HG03159 (cell line): ENCODE measurements at regions not wholly inside any gene's neighbourhood (a gene's known extent, or its start where the extent isn't known, plus 50 kb on each side); places are given as distances from the start of the nearest gene placed in this dataset.

Source experiments
- ATAC-seq: cut with Tn5 transposase; IDR thresholded peaks from one replicate; pipeline ENCODE4 v1.9.1; 2021; ENCODE audit warnings: mild to moderate bottlenecking, moderate library complexity; ENCODE audit not compliant: unreplicated experiment

- ATAC-seq: no peak
These were observed 143.4 kb upstream of the CDH6 start for GRCh38 chr5:31049936-31050704.

GRCh38 chr5:31049461-31049860 is 144.0 kb upstream of the CDH6 start:
- no peak for ATAC-seq

GRCh38 chr5:31048282-31049270 is 144.9 kb upstream of the CDH6 start:
- no peak for ATAC-seq

GRCh38 chr5:31047621-31048020 is 145.9 kb upstream of the CDH6 start:
- no peak for ATAC-seq

- no peak for ATAC-seq
These were observed 146.5 kb upstream of the CDH6 start for GRCh38 chr5:31047007-31047406.

GRCh38 chr5:31036411-31036810 is 157.1 kb upstream of the CDH6 start:
- no peak for ATAC-seq

- no peak for ATAC-seq
These were observed 160.2 kb upstream of the CDH6 start for GRCh38 chr5:31033295-31033694.

GRCh38 chr5:31029925-31030324 is 163.6 kb upstream of the CDH6 start:
- ATAC-seq: no peak

GRCh38 chr5:31027721-31028120 is 165.8 kb upstream of the CDH6 start:
- ATAC-seq: no peak

- no peak for ATAC-seq
These were observed 170.4 kb upstream of the CDH6 start for GRCh38 chr5:31023105-31023504.

GRCh38 chr5:31021181-31021624 is 172.3 kb upstream of the CDH6 start:
- ATAC-seq: no peak

- no peak for ATAC-seq
These were observed 185.3 kb upstream of the CDH6 start for GRCh38 chr5:31008231-31008630.

GRCh38 chr5:31007672-31008071 is 185.8 kb upstream of the CDH6 start:
- no peak for ATAC-seq

- no peak for ATAC-seq
These were observed 193.2 kb upstream of the CDH6 start for GRCh38 chr5:31000287-31000686.

- ATAC-seq: no peak
These were observed 195.8 kb upstream of the CDH6 start for GRCh38 chr5:30997681-30998080.

- no peak for ATAC-seq
These were observed 198.6 kb upstream of the CDH6 start for GRCh38 chr5:30994902-30995301.

- ATAC-seq: no peak
These were observed 199.3 kb upstream of the CDH6 start for GRCh38 chr5:30994176-30994575.

- no peak for ATAC-seq
These were observed 202.0 kb upstream of the CDH6 start for GRCh38 chr5:30991462-30991861.

GRCh38 chr5:30981576-30981975 is 211.9 kb upstream of the CDH6 start:
- ATAC-seq: no peak

GRCh38 chr5:30968971-30969370 is 224.5 kb upstream of the CDH6 start:
- no peak for ATAC-seq

GRCh38 chr5:30960036-30960435 is 233.4 kb upstream of the CDH6 start:
- ATAC-seq: no peak

- no peak for ATAC-seq
These were observed 234.2 kb upstream of the CDH6 start for GRCh38 chr5:30959238-30959637.
